Neuronal stem cell (in vitro differentiated cells): ENCODE measurements at regions not wholly inside any gene's neighbourhood (a gene's known extent, or its start where the extent isn't known, plus 50 kb on each side); places are given as distances from the start of the nearest gene placed in this dataset.
A peak's percentile ranks its signal among the peaks of the same experiment; 100 is the strongest.

Experiments used
- DNase-seq: peaks from one replicate; pipeline ENCODE4 v3.0.0-alpha.2; 2013; ENCODE audit warnings: low spot score
- H2AFZ ChIP-seq: one replicate; pipeline ENCODE4 v1.6.1; 2013; ENCODE audit warnings: mild to moderate bottlenecking, low read length, inconsistent platforms
- H2AK5ac ChIP-seq: 2 replicates; pipeline ENCODE4 v1.6.1; 2013; ENCODE audit warnings: low read depth, mild to moderate bottlenecking, inconsistent platforms, low read length, moderate library complexity, mixed read lengths
- H2BK120ac ChIP-seq: 2 replicates; pipeline ENCODE4 v1.6.1; 2013; ENCODE audit warnings: low read depth, mild to moderate bottlenecking, inconsistent platforms, low read length, moderate library complexity, mixed read lengths
- H2BK12ac ChIP-seq: one replicate; pipeline ENCODE4 v1.6.1; 2013; ENCODE audit warnings: low read length, inconsistent platforms
- H2BK15ac ChIP-seq: 2 replicates; pipeline ENCODE4 v1.6.1; 2013; ENCODE audit warnings: mild to moderate bottlenecking, low read length, inconsistent platforms, mixed read lengths
- H2BK5ac ChIP-seq: one replicate; pipeline ENCODE4 v1.6.1; 2013; ENCODE audit warnings: inconsistent platforms, mild to moderate bottlenecking, low read length, moderate library complexity
- H3K14ac ChIP-seq: one replicate; pipeline ENCODE4 v1.6.1; 2013; ENCODE audit warnings: low read length, inconsistent platforms
- H3K18ac ChIP-seq: 2 replicates; pipeline ENCODE4 v1.6.1; 2013; ENCODE audit warnings: low read length, inconsistent platforms
- H3K23ac ChIP-seq: 2 replicates; pipeline ENCODE4 v1.6.1; 2013; ENCODE audit warnings: low read depth, mild to moderate bottlenecking, mixed read lengths, low read length, inconsistent platforms; ENCODE audit not compliant: poor library complexity
- H3K27ac ChIP-seq: replicated peaks from 3 replicates; pipeline ENCODE4 v1.5.1; 2013; ENCODE audit warnings: low read length, inconsistent platforms
- H3K27me3 ChIP-seq, 3 experiments: 2 replicates each; pipeline ENCODE4 v1.6.1; 2013; ENCODE audit warnings: low read length in 3 of 3, mild to moderate bottlenecking in 2 of 3, inconsistent platforms in 1 of 3, low read depth in 1 of 3, mixed read lengths in 1 of 3, moderate library complexity in 1 of 3; ENCODE audit not compliant: control insufficient read depth in 3 of 3, insufficient read depth in 3 of 3
- H3K36me3 ChIP-seq, 2 donors: replicated peaks in 1 of 2; 2 replicates each; pipeline ENCODE4 v1.6.1; 2013; ENCODE audit warnings: low read length in 2 of 2; ENCODE audit not compliant: control insufficient read depth in 2 of 2, insufficient read depth in 2 of 2
- H3K4ac ChIP-seq: 2 replicates; pipeline ENCODE4 v1.6.1; 2013; ENCODE audit warnings: inconsistent platforms, mild to moderate bottlenecking, low read length, moderate library complexity
- H3K4me1 ChIP-seq, 2 donors: 1 replicate in 1 of 2; 2 replicates in 1 of 2; pipeline ENCODE4 v1.6.1; 2013; ENCODE audit warnings: low read length in 2 of 2, low read depth in 1 of 2; ENCODE audit not compliant: control insufficient read depth in 2 of 2, insufficient read depth in 1 of 2
- H3K4me2 ChIP-seq: one replicate; pipeline ENCODE4 v1.6.1; 2013; ENCODE audit warnings: mild to moderate bottlenecking, low read length, inconsistent platforms; ENCODE audit not compliant: insufficient read depth, poor library complexity, severe bottlenecking
- H3K4me3 ChIP-seq, 2 donors: 2 replicates each; pipeline ENCODE4 v1.5.1; 2013; ENCODE audit warnings: low read length in 2 of 2, mild to moderate bottlenecking in 2 of 2, inconsistent platforms in 1 of 2, moderate library complexity in 1 of 2
- H3K79me1 ChIP-seq: one replicate; pipeline ENCODE4 v1.6.1; 2013; ENCODE audit warnings: low read depth, mild to moderate bottlenecking, inconsistent platforms, low read length, moderate library complexity
- H3K9ac ChIP-seq: one replicate; pipeline ENCODE4 v1.6.1; 2013; ENCODE audit warnings: mild to moderate bottlenecking, low read depth, low read length, inconsistent platforms; ENCODE audit not compliant: poor library complexity
- H3K9me3 ChIP-seq, 2 donors: replicated peaks in 1 of 2; 2 replicates each; pipeline versions ENCODE3 to v1.6.1; 2013; ENCODE audit warnings: low read length in 2 of 2, mild to moderate bottlenecking in 2 of 2, inconsistent platforms in 1 of 2, low read depth in 1 of 2, mixed read lengths in 1 of 2, moderate library complexity in 1 of 2; ENCODE audit not compliant: control insufficient read depth in 2 of 2, insufficient read depth in 1 of 2
- H4K8ac ChIP-seq: one replicate; pipeline ENCODE4 v1.6.1; 2013; ENCODE audit warnings: low read depth, mild to moderate bottlenecking, inconsistent platforms, low read length, moderate library complexity
- H4K91ac ChIP-seq: one replicate; pipeline ENCODE4 v1.6.1; 2013; ENCODE audit warnings: low read length, low read depth, mild to moderate bottlenecking, inconsistent platforms; ENCODE audit not compliant: poor library complexity
- WGBS, 2 donors: extraction: QIAGEN DNeasy Blood & Tissue Kit; methylation state at CpG; one replicate each; pipeline ENCODE4 v1.1.7; 2013; ENCODE audit warnings: missing lambda C conversion rate in 2 of 2, mixed read lengths in 1 of 2; ENCODE audit not compliant: insufficient read length in 2 of 2, insufficient replicate concordance in 1 of 2; ENCODE audit errors: extremely low coverage in 2 of 2; 5-methylcytosine and 5-hydroxymethylcytosine counted together

DNA sequence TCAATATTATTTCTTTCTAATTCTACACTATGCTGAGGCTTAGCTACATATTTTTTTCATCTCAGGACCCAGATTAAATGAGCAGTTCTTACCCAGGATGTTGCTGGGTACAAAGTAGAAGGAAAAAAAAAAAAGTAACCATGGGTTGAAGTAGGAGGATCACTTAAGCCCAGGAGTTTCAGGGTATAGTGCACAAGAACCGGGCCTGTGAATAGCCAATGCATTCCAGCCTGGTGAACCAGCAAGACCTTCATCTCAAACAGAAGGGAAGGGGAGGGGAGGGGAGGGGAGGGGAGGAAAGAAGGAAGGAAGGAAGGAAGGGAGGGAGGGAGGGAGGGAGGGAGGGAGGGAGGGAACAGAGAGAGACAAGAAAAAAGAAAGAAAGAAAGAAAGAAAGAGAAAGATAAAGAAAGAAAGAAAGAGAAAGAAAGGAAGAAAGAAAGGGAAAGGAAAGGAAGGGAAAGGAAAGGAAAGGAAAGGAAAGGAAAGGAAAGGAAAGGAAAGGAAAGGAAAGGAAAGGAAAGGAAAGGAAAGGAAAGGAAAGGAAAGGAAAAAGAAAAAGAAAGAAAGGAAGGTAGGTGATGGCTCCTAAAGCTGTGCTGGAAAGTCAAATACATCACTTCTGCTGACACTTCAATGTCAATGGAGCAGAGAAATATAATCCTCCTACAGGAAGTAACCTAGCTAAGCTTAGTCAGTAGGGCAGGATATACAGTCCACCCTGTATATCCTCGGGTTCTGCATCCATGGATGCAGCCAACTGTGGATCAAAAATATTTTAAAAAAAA, 206.8 kb upstream of the TGFBR2 start:
- no peaks in the 10 kb centered on the region for H3K79me1 ChIP-seq
- H3K27ac ChIP-seq, result no peak overlapping the region
- H2AK5ac ChIP-seq, result no peak overlapping the region
- H3K4me3 ChIP-seq, result no peak overlapping the region
- no peak overlapping the region for H4K91ac ChIP-seq
- H2BK5ac ChIP-seq, result no peak overlapping the region
- H2BK15ac ChIP-seq, result no peak overlapping the region
- DNase-seq, result no peak
- no peaks in the 10 kb centered on the region for H3K4me1 ChIP-seq
- no peak overlapping the region for H3K4ac ChIP-seq
- peaks cover 0 to 6% of the 10 kb centered on the region in 2 donors for H3K9me3 ChIP-seq
- no peak overlapping the region for H2AFZ ChIP-seq
- no peak overlapping the region for H3K4me2 ChIP-seq
- no peak overlapping the region for H3K18ac ChIP-seq
- H3K23ac ChIP-seq, result no peak overlapping the region
- no peaks in the 10 kb centered on the region for H3K36me3 ChIP-seq
- H3K27me3 ChIP-seq, result no peaks in the 10 kb centered on the region
- H4K8ac ChIP-seq, result no peak overlapping the region
- H3K14ac ChIP-seq, result no peak overlapping the region
- no peak overlapping the region for H3K9ac ChIP-seq
- H2BK12ac ChIP-seq, result no peak overlapping the region
- H2BK120ac ChIP-seq, result no peak overlapping the region
- WGBS, 2 donors, result no CpG with 5 or more reads among the region's 2 CpGs

DNA sequence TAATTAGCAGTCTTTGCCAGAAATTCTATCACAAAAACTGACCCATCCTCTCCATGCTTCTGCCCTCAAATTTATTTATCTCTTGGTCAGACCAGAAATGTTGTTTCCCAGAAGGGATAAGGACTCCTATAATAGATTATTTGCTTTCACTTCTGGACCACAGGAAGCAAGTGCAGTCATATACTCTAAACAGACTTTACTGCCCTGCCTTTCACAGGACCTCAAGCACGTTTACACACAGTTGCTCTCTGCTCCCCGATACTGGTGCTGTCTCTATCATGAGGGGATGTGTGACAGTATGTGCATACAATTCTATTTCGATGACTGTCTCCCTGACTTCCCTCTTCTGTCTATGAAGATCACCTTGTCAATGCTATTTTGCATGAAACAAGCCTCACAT, 205.5 kb upstream of the TGFBR2 start:
- H3K18ac ChIP-seq, result no peak overlapping the region
- no peaks in the 10 kb centered on the region for H3K4me1 ChIP-seq
- H2BK15ac ChIP-seq, result no peak overlapping the region
- H2AK5ac ChIP-seq, result no peak overlapping the region
- no peak overlapping the region for H4K91ac ChIP-seq
- H3K9me3 ChIP-seq, result peaks cover 0 to 6% of the 10 kb centered on the region in 2 donors
- peak overlapping the region; percentile 57 for H2AFZ ChIP-seq
- no peak overlapping the region for H2BK12ac ChIP-seq
- H3K9ac ChIP-seq, result no peak overlapping the region
- H3K23ac ChIP-seq, result no peak overlapping the region
- no peaks in the 10 kb centered on the region for H3K27me3 ChIP-seq
- H3K4me3 ChIP-seq, result no peak overlapping the region
- no peaks in the 10 kb centered on the region for H3K36me3 ChIP-seq
- H2BK5ac ChIP-seq, result no peak overlapping the region
- DNase-seq, result no peak
- no peak overlapping the region for H2BK120ac ChIP-seq
- H3K14ac ChIP-seq, result no peak overlapping the region
- H3K4me2 ChIP-seq, result no peak overlapping the region
- H4K8ac ChIP-seq, result no peak overlapping the region
- no CpG with 5 or more reads among the region's 3 CpGs for WGBS, 2 donors
- H3K4ac ChIP-seq, result no peak overlapping the region
- H3K79me1 ChIP-seq, result no peaks in the 10 kb centered on the region
- no peak overlapping the region for H3K27ac ChIP-seq

DNA sequence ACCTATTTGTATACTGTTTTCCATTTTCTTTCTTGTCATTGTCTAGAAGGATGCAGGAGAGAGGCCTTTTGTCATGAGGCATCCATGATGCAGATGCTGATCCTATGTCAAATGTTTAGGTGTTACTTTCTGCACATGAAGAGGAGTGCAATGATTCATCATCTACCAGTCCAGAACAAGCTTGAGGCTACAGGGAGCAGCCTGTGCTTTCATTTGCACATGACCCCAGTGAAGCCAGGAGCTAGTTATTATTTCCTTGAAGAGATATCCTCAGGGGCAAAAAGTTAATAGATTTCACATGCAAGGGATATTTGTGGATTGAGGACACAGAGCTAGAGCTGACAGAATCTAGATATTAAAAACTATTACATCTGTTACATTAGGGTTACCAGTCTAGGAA, 204.4 kb upstream of the TGFBR2 start:
- Histone ChIP-seq H3K9ac (no peak overlapping the region), H3K79me1 (no peaks in the 10 kb centered on the region), H2AFZ (no peak overlapping the region), H3K4me3 (no peak overlapping the region), H2AK5ac (no peak overlapping the region), H3K4ac (no peak overlapping the region), H3K36me3 (no peaks in the 10 kb centered on the region), H2BK12ac (no peak overlapping the region), H2BK15ac (no peak overlapping the region), H4K91ac (no peak overlapping the region), H3K9me3 (peaks cover 0 to 6% of the 10 kb centered on the region in 2 donors), H3K27ac (no peak overlapping the region), H3K18ac (no peak overlapping the region), H3K27me3 (no peaks in the 10 kb centered on the region), H3K14ac (no peak overlapping the region), H2BK120ac (no peak overlapping the region), H3K23ac (no peak overlapping the region), H3K4me1 (no peaks in the 10 kb centered on the region), H2BK5ac (no peak overlapping the region), H4K8ac (no peak overlapping the region), H3K4me2 (no peak overlapping the region)
- DNase-seq, result no peak

DNA sequence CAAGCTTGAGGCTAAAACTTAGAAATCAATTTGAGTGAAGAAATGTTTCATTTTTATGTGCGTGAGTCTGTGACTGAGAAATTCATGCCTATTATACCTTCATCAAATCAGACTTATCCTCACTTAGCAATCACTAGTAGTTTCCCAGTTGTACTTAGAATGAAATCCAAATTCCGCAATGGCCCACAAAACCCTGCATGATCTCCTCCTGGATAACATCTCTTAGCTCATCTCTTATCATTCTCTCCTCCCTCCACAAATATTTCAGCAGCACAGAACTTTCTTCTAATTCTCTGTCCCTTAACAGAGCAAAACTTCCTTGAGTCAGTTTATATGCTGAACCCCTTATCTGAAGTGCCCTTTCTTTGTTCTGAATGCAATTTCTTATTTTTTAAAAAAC, 198.8 kb upstream of the TGFBR2 start:
- H2AFZ ChIP-seq, result no peak overlapping the region
- no peak overlapping the region for H3K4me2 ChIP-seq
- H2BK15ac ChIP-seq, result no peak overlapping the region
- H4K8ac ChIP-seq, result no peak overlapping the region
- H3K27ac ChIP-seq, result no peak overlapping the region
- no peak overlapping the region for H2AK5ac ChIP-seq
- H4K91ac ChIP-seq, result no peak overlapping the region
- WGBS, 2 donors, result no CpG with 5 or more reads among the region's 2 CpGs
- no peak overlapping the region for H3K9ac ChIP-seq
- no peak overlapping the region for H2BK120ac ChIP-seq
- H3K4me3 ChIP-seq, result no peak overlapping the region
- H2BK12ac ChIP-seq, result no peak overlapping the region
- H3K4me1 ChIP-seq, result no peaks in the 10 kb centered on the region
- no peaks in the 10 kb centered on the region for H3K36me3 ChIP-seq
- no peaks in the 10 kb centered on the region for H3K9me3 ChIP-seq
- H3K27me3 ChIP-seq, result no peaks in the 10 kb centered on the region
- no peak overlapping the region for H3K18ac ChIP-seq
- no peaks in the 10 kb centered on the region for H3K79me1 ChIP-seq
- no peak overlapping the region for H2BK5ac ChIP-seq
- H3K14ac ChIP-seq, result no peak overlapping the region
- no peak for DNase-seq
- H3K4ac ChIP-seq, result no peak overlapping the region
- H3K23ac ChIP-seq, result no peak overlapping the region
